ENCODE measurements at regions not wholly inside any gene's neighbourhood (a gene's known extent, or its start where the extent isn't known, plus 50 kb on each side); places are given as distances from the start of the nearest gene placed in this dataset.
"Not testable (repeated sequence)": the region's sequence is repeated elsewhere in the genome, so short reads cannot be mapped to it uniquely, and the experiment has no call there.

DNA sequence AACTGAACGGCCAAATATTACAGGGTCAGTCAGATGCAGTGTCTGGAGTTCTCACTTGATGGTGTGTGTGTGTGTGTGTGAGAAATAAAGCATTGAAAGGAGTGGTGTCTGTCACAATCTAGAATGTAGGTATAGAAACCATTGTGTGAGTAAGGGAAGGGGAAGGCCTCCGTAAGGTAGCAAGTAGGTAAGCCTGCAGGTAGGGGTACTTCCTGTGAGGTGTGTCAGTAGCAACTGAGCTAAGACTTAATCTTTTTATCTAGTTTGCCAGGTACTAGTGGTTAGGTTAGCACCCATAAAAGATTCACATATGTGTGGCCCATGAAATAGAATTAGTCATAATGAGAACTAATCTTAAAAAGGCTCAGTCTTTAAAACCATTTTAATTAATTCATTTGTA, 1517.8 kb downstream of the SI start:
- H3K9me3 ChIP-seq, result no peaks in the 10 kb centered on the region
- H3K27me3 ChIP-seq (replicated peaks; ENCODE audit: insufficient read depth), result no peaks in the 10 kb centered on the region
- ATAC-seq (ENCODE audit: insufficient number of reproducible peaks, low FRiP score, low read depth) (no peak), DNase-seq (ENCODE audit: low spot score) (no peak)
- no peaks in the 10 kb centered on the region for H3K4me1 ChIP-seq (ENCODE audit: control insufficient read depth in 1 of 2, low read depth in 2 of 2)
- no peak overlapping the region for H3K4me3 ChIP-seq
- H3K36me3 ChIP-seq, result no peaks in the 10 kb centered on the region
- TF ChIP-seq CTCF (IDR thresholded peaks at IDR 0.05), result no peak
- no peak overlapping the region for H3K27ac ChIP-seq

GRCh38 chr3:163556813-163557523, 1521.3 kb downstream of the SI start:
- no peaks in the 10 kb centered on the region for H3K36me3 ChIP-seq
- H3K4me3 ChIP-seq, result no peak overlapping the region
- H3K9me3 ChIP-seq, result no peaks in the 10 kb centered on the region
- no peaks in the 10 kb centered on the region for H3K4me1 ChIP-seq (ENCODE audit: control insufficient read depth in 1 of 2, low read depth in 2 of 2)
- no peaks in the 10 kb centered on the region for H3K27me3 ChIP-seq (replicated peaks; ENCODE audit: insufficient read depth)
- DNase-seq (ENCODE audit: low spot score) (no peak), ATAC-seq (ENCODE audit: insufficient number of reproducible peaks, low FRiP score, low read depth) (no peak)
- H3K27ac ChIP-seq, result no peak overlapping the region
- no peak for TF ChIP-seq CTCF (IDR thresholded peaks at IDR 0.05)

DNA sequence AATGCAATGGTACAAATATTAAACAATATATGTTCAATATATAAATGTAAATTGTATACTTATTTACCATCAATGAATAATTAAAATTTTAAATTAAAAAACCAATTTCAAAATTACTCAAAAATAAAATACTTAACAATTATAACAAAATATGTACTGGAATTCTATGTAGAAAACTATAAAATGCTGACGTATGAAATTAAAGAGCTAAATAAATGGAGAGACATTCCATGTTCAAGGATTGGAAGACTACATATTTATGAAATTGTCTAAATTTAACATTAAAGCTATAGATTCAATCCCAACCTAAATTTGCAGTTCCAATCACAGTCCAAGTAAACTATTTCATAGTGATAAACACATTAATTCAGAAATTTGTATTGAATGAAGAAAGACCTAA, 1522.4 kb downstream of the SI start:
- Histone ChIP-seq H3K36me3 (no peaks in the 10 kb centered on the region), H3K4me3 (no peak overlapping the region), H3K27ac (no peak overlapping the region), H3K27me3 (replicated peaks; ENCODE audit: insufficient read depth) (no peaks in the 10 kb centered on the region), H3K4me1 (ENCODE audit: control insufficient read depth in 1 of 2, low read depth in 2 of 2) (no peaks in the 10 kb centered on the region), H3K9me3 (no peaks in the 10 kb centered on the region)
- TF ChIP-seq CTCF (IDR thresholded peaks at IDR 0.05), result no peak
- DNase-seq (ENCODE audit: low spot score), result no peak
- ATAC-seq (ENCODE audit: insufficient number of reproducible peaks, low FRiP score, low read depth), result no peak

DNA sequence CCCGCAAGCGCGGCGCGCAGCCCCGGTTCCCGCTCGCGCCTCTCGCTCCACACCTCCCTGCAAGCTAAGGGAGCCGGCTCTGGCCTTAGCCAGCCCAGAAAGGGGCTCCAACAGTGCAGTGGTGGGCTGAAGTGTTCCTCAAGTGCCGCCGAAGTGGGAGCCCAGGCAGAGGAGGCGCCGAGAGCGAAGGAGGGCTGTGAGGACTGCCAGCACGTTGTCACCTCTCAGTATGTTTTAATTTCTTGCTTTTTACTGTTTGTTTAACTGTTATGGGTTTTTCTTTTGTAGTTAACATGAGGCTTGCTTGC, 1525.7 kb downstream of the SI start:
- TF ChIP-seq CTCF (IDR thresholded peaks at IDR 0.05), result no peak
- H3K4me3 ChIP-seq, result no peak overlapping the region
- no peak overlapping the region for H3K27ac ChIP-seq
- ATAC-seq (ENCODE audit: insufficient number of reproducible peaks, low FRiP score, low read depth) (no peak), DNase-seq (ENCODE audit: low spot score) (no peak)
- H3K36me3 ChIP-seq, result no peaks in the 10 kb centered on the region
- no peaks in the 10 kb centered on the region for H3K9me3 ChIP-seq
- no peaks in the 10 kb centered on the region for H3K27me3 ChIP-seq (replicated peaks; ENCODE audit: insufficient read depth)
- no peaks in the 10 kb centered on the region for H3K4me1 ChIP-seq (ENCODE audit: control insufficient read depth in 1 of 2, low read depth in 2 of 2)

- H3K4me3 ChIP-seq; H3K27ac ChIP-seq; H3K4me1 ChIP-seq (ENCODE audit: control insufficient read depth in 1 of 2, low read depth in 2 of 2); ATAC-seq (ENCODE audit: insufficient number of reproducible peaks, low FRiP score, low read depth); DNase-seq (ENCODE audit: low spot score); H3K9me3 ChIP-seq; H3K27me3 ChIP-seq (replicated peaks; ENCODE audit: insufficient read depth); H3K36me3 ChIP-seq: not testable (repeated sequence)
These were observed 1526.2 kb downstream of the SI start for GRCh38 chr3:163551915-163552658.

All from thoracic aorta (tissue), 2 donors.